ENCODE measurements at regions not wholly inside any gene's neighbourhood (a gene's known extent, or its start where the extent isn't known, plus 50 kb on each side); places are given as distances from the start of the nearest gene placed in this dataset.

DNA sequence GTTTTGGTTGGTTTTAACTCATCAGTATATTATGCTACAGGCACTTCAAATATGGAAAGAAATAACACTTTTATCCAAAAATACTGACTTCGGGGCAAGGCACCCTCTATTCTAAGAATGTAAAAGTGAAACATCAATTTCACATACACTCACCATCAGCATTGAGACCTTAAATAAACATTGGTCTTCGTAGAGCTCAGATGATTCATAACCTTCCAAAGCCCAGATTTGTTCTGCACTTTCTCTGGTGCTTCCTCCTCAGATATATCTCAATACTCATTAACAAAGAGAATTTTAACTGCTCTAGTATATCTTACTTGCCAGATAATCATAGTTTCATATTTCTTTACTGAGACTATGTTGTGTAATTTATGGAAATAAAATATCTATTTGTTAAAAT is 794.3 kb downstream of the LIG4 start:
- TF ChIP-seq, protein P1, sequence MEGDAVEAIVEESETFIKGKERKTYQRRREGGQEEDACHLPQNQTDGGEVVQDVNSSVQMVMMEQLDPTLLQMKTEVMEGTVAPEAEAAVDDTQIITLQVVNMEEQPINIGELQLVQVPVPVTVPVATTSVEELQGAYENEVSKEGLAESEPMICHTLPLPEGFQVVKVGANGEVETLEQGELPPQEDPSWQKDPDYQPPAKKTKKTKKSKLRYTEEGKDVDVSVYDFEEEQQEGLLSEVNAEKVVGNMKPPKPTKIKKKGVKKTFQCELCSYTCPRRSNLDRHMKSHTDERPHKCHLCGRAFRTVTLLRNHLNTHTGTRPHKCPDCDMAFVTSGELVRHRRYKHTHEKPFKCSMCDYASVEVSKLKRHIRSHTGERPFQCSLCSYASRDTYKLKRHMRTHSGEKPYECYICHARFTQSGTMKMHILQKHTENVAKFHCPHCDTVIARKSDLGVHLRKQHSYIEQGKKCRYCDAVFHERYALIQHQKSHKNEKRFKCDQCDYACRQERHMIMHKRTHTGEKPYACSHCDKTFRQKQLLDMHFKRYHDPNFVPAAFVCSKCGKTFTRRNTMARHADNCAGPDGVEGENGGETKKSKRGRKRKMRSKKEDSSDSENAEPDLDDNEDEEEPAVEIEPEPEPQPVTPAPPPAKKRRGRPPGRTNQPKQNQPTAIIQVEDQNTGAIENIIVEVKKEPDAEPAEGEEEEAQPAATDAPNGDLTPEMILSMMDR (conservative IDR thresholded peaks at IDR 0.05): no peak
- TF ChIP-seq ZFX (IDR thresholded peaks at IDR 0.05): no peak

Measured in C4-2B (cell line).